ENCODE measurements at regions not wholly inside any gene's neighbourhood (a gene's known extent, or its start where the extent isn't known, plus 50 kb on each side); places are given as distances from the start of the nearest gene placed in this dataset.

- Mint-ChIP-seq H3K4me1 (peaks cover 66% of the 10 kb centered on the region), H3K27ac (no peak overlapping the region), H3K9me3 (peaks cover 0 to 17% of the 10 kb centered on the region in 2 donors), H3K4me3 (no peak overlapping the region), H3K27me3 (no peaks in the 10 kb centered on the region)
- no peak for DNase-seq
- no peak for ATAC-seq
Observed at GRCh38 chr12:124461851-124462623, 105.4 kb downstream of the NCOR2 start.

- DNase-seq (no peak), ATAC-seq (no peak)
- no peak overlapping the region for H3K27ac Mint-ChIP-seq
- no peak overlapping the region for H3K4me3 Mint-ChIP-seq
- H3K9me3 Mint-ChIP-seq, result peaks cover 0 to 17% of the 10 kb centered on the region in 2 donors
- peaks cover 63% of the 10 kb centered on the region for H3K4me1 Mint-ChIP-seq
- H3K27me3 Mint-ChIP-seq, result no peaks in the 10 kb centered on the region
Observed at GRCh38 chr12:124461241-124461673, 106.2 kb downstream of the NCOR2 start.

- no peaks in the 10 kb centered on the region for H3K27me3 Mint-ChIP-seq
Observed at GRCh38 chr12:124460771-124461170, 106.6 kb downstream of the NCOR2 start.

GRCh38 chr12:124459852-124460645 is 107.4 kb downstream of the NCOR2 start:
- ATAC-seq (no peak), DNase-seq (no peak)
- Mint-ChIP-seq H3K27me3 (no peaks in the 10 kb centered on the region), H3K27ac (peak overlapping the region in 1 of 2 donors; percentile 10), H3K4me3 (no peak overlapping the region), H3K9me3 (peaks cover 0 to 15% of the 10 kb centered on the region in 2 donors), H3K4me1 (peaks cover 60% of the 10 kb centered on the region)

More at GRCh38 chr12:124460771-124461170, 106.6 kb downstream of the NCOR2 start:
- Mint-ChIP-seq H3K4me3 (no peak overlapping the region), H3K27ac (no peak overlapping the region), H3K9me3 (peaks cover 0 to 17% of the 10 kb centered on the region in 2 donors), H3K4me1 (peaks cover 63% of the 10 kb centered on the region)
- DNase-seq (no peak), ATAC-seq (no peak)

- Mint-ChIP-seq H3K27me3 (no peaks in the 10 kb centered on the region), H3K9me3 (peaks cover 0 to 7% of the 10 kb centered on the region in 2 donors), H3K4me3 (no peak overlapping the region), H3K4me1 (peaks cover 60% of the 10 kb centered on the region), H3K27ac (no peak overlapping the region)
- DNase-seq (no peak), ATAC-seq (no peak)
Observed at GRCh38 chr12:124458992-124459851, 108.2 kb downstream of the NCOR2 start.

- H3K4me3 Mint-ChIP-seq, result peak overlapping the region in 1 of 2 donors; percentile 90
- ATAC-seq (no peak), DNase-seq (no peak)
- H3K4me1 Mint-ChIP-seq, result peaks cover 63% of the 10 kb centered on the region
- H3K27ac Mint-ChIP-seq, result no peak overlapping the region
- H3K9me3 Mint-ChIP-seq, result peaks cover 0 to 6% of the 10 kb centered on the region in 2 donors
- H3K27me3 Mint-ChIP-seq, result no peaks in the 10 kb centered on the region
Observed at GRCh38 chr12:124458220-124458991, 109.0 kb downstream of the NCOR2 start.

- Mint-ChIP-seq H3K4me1 (peaks cover 62% of the 10 kb centered on the region), H3K27me3 (no peaks in the 10 kb centered on the region), H3K9me3 (peaks cover 0 to 6% of the 10 kb centered on the region in 2 donors), H3K27ac (peak overlapping the region; percentile 43 to 93), H3K4me3 (peak overlapping the region; percentile 78 to 90)
- ATAC-seq, result peak; percentile 66
- peak; percentile 52 to 61 for DNase-seq
Observed at GRCh38 chr12:124457287-124458219, 109.9 kb downstream of the NCOR2 start.

GRCh38 chr12:124456652-124457152 is 110.7 kb downstream of the NCOR2 start:
- ATAC-seq (no peak), DNase-seq (peak in 1 of 2 donors; percentile 35)
- peaks cover 0 to 6% of the 10 kb centered on the region in 2 donors for H3K9me3 Mint-ChIP-seq
- peaks cover 71% of the 10 kb centered on the region for H3K4me1 Mint-ChIP-seq
- H3K27ac Mint-ChIP-seq, result peak overlapping the region in 1 of 2 donors; percentile 93
- H3K4me3 Mint-ChIP-seq, result peak overlapping the region; percentile 78 to 90
- H3K27me3 Mint-ChIP-seq, result no peaks in the 10 kb centered on the region

- H3K4me1 Mint-ChIP-seq, result peaks cover 76% of the 10 kb centered on the region
Observed at GRCh38 chr12:124456133-124456651, 111.2 kb downstream of the NCOR2 start.

GRCh38 chr12:124455336-124455735 is 112.1 kb downstream of the NCOR2 start:
- H3K27ac Mint-ChIP-seq, result no peak overlapping the region
- peaks cover 83% of the 10 kb centered on the region for H3K4me1 Mint-ChIP-seq
- no peaks in the 10 kb centered on the region for H3K27me3 Mint-ChIP-seq
- H3K9me3 Mint-ChIP-seq, result peaks cover 0 to 6% of the 10 kb centered on the region in 2 donors
- ATAC-seq (no peak), DNase-seq (no peak)
- no peak overlapping the region for H3K4me3 Mint-ChIP-seq

More at GRCh38 chr12:124456133-124456651, 111.2 kb downstream of the NCOR2 start:
- Mint-ChIP-seq H3K27me3 (no peaks in the 10 kb centered on the region), H3K4me3 (peak overlapping the region; percentile 23 to 41), H3K27ac (no peak overlapping the region), H3K9me3 (peaks cover 0 to 6% of the 10 kb centered on the region in 2 donors)
- no peak for ATAC-seq
- DNase-seq, result no peak

- no peak overlapping the region for H3K4me3 Mint-ChIP-seq
- no peak overlapping the region for H3K27ac Mint-ChIP-seq
- ATAC-seq, result no peak
- H3K27me3 Mint-ChIP-seq, result no peaks in the 10 kb centered on the region
- H3K4me1 Mint-ChIP-seq, result peaks cover 85% of the 10 kb centered on the region
- DNase-seq, result no peak
- H3K9me3 Mint-ChIP-seq, result peaks cover 0 to 2% of the 10 kb centered on the region in 2 donors
Observed at GRCh38 chr12:124454735-124455134, 112.7 kb downstream of the NCOR2 start.

- no peak overlapping the region for H3K27ac Mint-ChIP-seq
- H3K27me3 Mint-ChIP-seq, result no peaks in the 10 kb centered on the region
- no peak overlapping the region for H3K4me3 Mint-ChIP-seq
- no peak for ATAC-seq
- no peaks in the 10 kb centered on the region for H3K9me3 Mint-ChIP-seq
- DNase-seq, result no peak
- H3K4me1 Mint-ChIP-seq, result peaks cover 84% of the 10 kb centered on the region
Observed at GRCh38 chr12:124454352-124454725, 113.1 kb downstream of the NCOR2 start.
